Gastroesophageal sphincter (tissue), 3 donors: ENCODE measurements at regions not wholly inside any gene's neighbourhood (a gene's known extent, or its start where the extent isn't known, plus 50 kb on each side); places are given as distances from the start of the nearest gene placed in this dataset.

Experiments used
- POLR2A ChIP-seq, 2 donors: fragments of 450-650 bp; IDR thresholded peaks; one replicate each; pipeline ENCODE4 v1.6.1; 2017; ENCODE audit warnings: antibody characterized with exemption in 2 of 2, mild to moderate bottlenecking in 2 of 2, moderate library complexity in 1 of 2
- TF ChIP-seq, protein P1 (sequence below), 4 experiments: fragments of 200-600 bp in 2 of 4; fragments of 450-650 bp in 2 of 4; sonication (generic) in 1 of 4; IDR thresholded peaks; one replicate each; pipeline ENCODE4 v1.5.1; 2017 to 2019; ENCODE audit warnings: antibody characterized with exemption in 4 of 4, mild to moderate bottlenecking in 2 of 4, moderate library complexity in 2 of 4

DNA sequence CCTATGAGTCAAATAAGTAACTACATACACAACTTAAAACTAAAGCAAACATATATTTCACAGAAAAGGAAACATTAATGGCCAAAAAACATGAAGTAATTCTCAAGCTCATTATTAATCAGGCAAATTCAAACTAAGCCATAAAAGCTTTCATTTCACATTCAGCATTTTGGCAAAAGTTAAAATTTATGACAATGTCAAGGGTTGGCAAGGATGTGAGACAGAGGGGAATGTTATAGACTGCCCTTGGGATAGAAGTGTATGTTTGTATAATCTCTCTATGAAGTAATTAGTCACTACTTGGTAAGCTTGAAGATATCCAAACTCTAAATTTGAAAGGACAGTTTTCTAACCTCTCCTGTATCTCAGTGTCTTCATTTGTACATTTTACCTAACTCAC lies 539.4 kb downstream of the RIT2 start:
- TF ChIP-seq POLR2A (IDR thresholded peaks at IDR 0.05): no peak
- TF ChIP-seq, protein P1, sequence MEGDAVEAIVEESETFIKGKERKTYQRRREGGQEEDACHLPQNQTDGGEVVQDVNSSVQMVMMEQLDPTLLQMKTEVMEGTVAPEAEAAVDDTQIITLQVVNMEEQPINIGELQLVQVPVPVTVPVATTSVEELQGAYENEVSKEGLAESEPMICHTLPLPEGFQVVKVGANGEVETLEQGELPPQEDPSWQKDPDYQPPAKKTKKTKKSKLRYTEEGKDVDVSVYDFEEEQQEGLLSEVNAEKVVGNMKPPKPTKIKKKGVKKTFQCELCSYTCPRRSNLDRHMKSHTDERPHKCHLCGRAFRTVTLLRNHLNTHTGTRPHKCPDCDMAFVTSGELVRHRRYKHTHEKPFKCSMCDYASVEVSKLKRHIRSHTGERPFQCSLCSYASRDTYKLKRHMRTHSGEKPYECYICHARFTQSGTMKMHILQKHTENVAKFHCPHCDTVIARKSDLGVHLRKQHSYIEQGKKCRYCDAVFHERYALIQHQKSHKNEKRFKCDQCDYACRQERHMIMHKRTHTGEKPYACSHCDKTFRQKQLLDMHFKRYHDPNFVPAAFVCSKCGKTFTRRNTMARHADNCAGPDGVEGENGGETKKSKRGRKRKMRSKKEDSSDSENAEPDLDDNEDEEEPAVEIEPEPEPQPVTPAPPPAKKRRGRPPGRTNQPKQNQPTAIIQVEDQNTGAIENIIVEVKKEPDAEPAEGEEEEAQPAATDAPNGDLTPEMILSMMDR (IDR thresholded peaks at IDR 0.05): no peak
